NB4 (cell line): ENCODE measurements at regions not wholly inside any gene's neighbourhood (a gene's known extent, or its start where the extent isn't known, plus 50 kb on each side); places are given as distances from the start of the nearest gene placed in this dataset.

Experiments
- CTCF ChIP-seq: IDR thresholded peaks from one replicate; pipeline ENCODE4 v1.5.1; 2012; ENCODE audit warnings: low read depth, low read length
- MAX ChIP-seq: IDR thresholded peaks from 2 replicates; pipeline ENCODE4 v1.6.1; 2011; ENCODE audit warnings: low read depth, low read length
- POLR2A ChIP-seq: IDR thresholded peaks from 2 replicates; pipeline ENCODE4 v1.6.1; 2011; ENCODE audit warnings: mild to moderate bottlenecking; ENCODE audit not compliant: insufficient read length; ENCODE audit errors: extremely low read depth

- TF ChIP-seq POLR2A (no peak), CTCF (no peak), MAX (no peak)
These were observed 85.7 kb downstream of the CRLF2 start for GRCh38 chrX:1126738-1127137.
